Transverse colon (tissue), 3 donors: ENCODE measurements at regions not wholly inside any gene's neighbourhood (a gene's known extent, or its start where the extent isn't known, plus 50 kb on each side); places are given as distances from the start of the nearest gene placed in this dataset.

Source experiments
- POLR2A ChIP-seq: fragments of 450-650 bp; IDR thresholded peaks from one replicate; pipeline ENCODE4 v1.6.1; 2016; ENCODE audit warnings: antibody characterized with exemption, mild to moderate bottlenecking, moderate library complexity
- TF ChIP-seq, protein P1 (sequence below), 5 experiments: fragments of 200-600 bp in 3 of 5; fragments of 450-650 bp in 2 of 5; sonication (generic) in 3 of 5; IDR thresholded peaks; 1 replicate in 2 of 5; 2 replicates in 3 of 5; pipeline ENCODE4 v1.5.1; 2016 to 2017; ENCODE audit warnings: antibody characterized with exemption in 5 of 5, inconsistent platforms in 3 of 5, mild to moderate bottlenecking in 2 of 5, moderate library complexity in 1 of 5

GRCh38 chr4:26085551-26085950, 171.5 kb downstream of the SMIM20 start:
- no peak for TF ChIP-seq POLR2A
- TF ChIP-seq, protein P1, sequence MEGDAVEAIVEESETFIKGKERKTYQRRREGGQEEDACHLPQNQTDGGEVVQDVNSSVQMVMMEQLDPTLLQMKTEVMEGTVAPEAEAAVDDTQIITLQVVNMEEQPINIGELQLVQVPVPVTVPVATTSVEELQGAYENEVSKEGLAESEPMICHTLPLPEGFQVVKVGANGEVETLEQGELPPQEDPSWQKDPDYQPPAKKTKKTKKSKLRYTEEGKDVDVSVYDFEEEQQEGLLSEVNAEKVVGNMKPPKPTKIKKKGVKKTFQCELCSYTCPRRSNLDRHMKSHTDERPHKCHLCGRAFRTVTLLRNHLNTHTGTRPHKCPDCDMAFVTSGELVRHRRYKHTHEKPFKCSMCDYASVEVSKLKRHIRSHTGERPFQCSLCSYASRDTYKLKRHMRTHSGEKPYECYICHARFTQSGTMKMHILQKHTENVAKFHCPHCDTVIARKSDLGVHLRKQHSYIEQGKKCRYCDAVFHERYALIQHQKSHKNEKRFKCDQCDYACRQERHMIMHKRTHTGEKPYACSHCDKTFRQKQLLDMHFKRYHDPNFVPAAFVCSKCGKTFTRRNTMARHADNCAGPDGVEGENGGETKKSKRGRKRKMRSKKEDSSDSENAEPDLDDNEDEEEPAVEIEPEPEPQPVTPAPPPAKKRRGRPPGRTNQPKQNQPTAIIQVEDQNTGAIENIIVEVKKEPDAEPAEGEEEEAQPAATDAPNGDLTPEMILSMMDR (IDR thresholded peaks at IDR 0.05) = no peak
